Fibroblast of lung (primary cell): ENCODE measurements at regions not wholly inside any gene's neighbourhood (a gene's known extent, or its start where the extent isn't known, plus 50 kb on each side); places are given as distances from the start of the nearest gene placed in this dataset.

Experiments used
- EZH2 ChIP-seq: IDR thresholded peaks from 2 replicates; pipeline ENCODE4 v1.5.1; 2012; ENCODE audit warnings: low read length, control low read depth, mild to moderate bottlenecking; ENCODE audit errors: missing control alignments
- TF ChIP-seq, protein P1 (sequence below), 2 donors: IDR thresholded peaks in 1 of 2; conservative IDR thresholded peaks in 1 of 2; 1 replicate in 1 of 2; 2 replicates in 1 of 2; pipeline ENCODE4 v1.5.1; 2011 to 2012; ENCODE audit warnings: low read length in 2 of 2, control low read depth in 1 of 2, inconsistent platforms in 1 of 2, low read depth in 1 of 2, mild to moderate bottlenecking in 1 of 2

DNA sequence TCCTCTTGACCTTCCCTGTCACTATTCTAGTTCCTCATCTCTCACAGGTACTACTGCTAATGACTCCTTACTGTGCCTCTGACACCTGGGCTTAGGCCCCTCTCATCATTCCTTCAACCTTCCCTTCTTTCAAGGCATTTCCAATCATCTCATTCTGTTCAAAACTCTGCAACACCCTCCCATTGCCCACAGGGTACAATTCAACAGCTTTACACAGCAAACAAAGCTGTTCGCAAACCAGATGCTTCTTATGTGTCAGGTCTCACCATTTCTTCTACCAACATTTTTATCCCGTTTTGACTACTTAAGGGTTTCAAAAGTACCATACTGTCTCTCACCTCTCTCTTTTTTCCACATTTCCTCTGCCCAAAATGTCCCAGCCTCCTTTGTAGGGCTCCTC, 84.4 kb upstream of the ID4 start:
- TF ChIP-seq, protein P1, sequence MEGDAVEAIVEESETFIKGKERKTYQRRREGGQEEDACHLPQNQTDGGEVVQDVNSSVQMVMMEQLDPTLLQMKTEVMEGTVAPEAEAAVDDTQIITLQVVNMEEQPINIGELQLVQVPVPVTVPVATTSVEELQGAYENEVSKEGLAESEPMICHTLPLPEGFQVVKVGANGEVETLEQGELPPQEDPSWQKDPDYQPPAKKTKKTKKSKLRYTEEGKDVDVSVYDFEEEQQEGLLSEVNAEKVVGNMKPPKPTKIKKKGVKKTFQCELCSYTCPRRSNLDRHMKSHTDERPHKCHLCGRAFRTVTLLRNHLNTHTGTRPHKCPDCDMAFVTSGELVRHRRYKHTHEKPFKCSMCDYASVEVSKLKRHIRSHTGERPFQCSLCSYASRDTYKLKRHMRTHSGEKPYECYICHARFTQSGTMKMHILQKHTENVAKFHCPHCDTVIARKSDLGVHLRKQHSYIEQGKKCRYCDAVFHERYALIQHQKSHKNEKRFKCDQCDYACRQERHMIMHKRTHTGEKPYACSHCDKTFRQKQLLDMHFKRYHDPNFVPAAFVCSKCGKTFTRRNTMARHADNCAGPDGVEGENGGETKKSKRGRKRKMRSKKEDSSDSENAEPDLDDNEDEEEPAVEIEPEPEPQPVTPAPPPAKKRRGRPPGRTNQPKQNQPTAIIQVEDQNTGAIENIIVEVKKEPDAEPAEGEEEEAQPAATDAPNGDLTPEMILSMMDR (conservative IDR thresholded peaks at IDR 0.05 in 1 of 2, IDR thresholded peaks at IDR 0.05 in 1 of 2; ENCODE audit: low read depth in 1 of 2, low read length in 2 of 2), result no peak
- TF ChIP-seq EZH2, result no peak
